DND-41 (cell line): ENCODE measurements at regions not wholly inside any gene's neighbourhood (a gene's known extent, or its start where the extent isn't known, plus 50 kb on each side); places are given as distances from the start of the nearest gene placed in this dataset.

Experiments
- ATAC-seq: fragments of 200-7000 bp; cut with Tn5 transposase; 3 replicates; pipeline ENCODE4 v1.9.1; 2021; ENCODE audit warnings: low read depth; ENCODE audit not compliant: insufficient read depth
- DNase-seq: peaks from one replicate; pipeline ENCODE4 v3.0.0-alpha.2; 2020
- H2AFZ ChIP-seq: 2 replicates; pipeline ENCODE4 v1.6.0; 2012; ENCODE audit warnings: low read depth, low read length
- H3K27ac ChIP-seq: 2 replicates; pipeline ENCODE4 v1.5.1; 2012; ENCODE audit warnings: low read length, inconsistent platforms
- H3K27me3 ChIP-seq: fragments of 200-600 bp; sonication (generic); 2 replicates; pipeline ENCODE4 v1.6.0; 2012; ENCODE audit warnings: low read length, mild to moderate bottlenecking, inconsistent platforms; ENCODE audit not compliant: insufficient read depth, poor library complexity
- H3K36me3 ChIP-seq: 2 replicates; pipeline ENCODE4 v1.5.1; 2012; ENCODE audit warnings: low read length, inconsistent platforms; ENCODE audit not compliant: insufficient read depth
- H3K4me1 ChIP-seq: 2 replicates; pipeline ENCODE4 v1.5.1; 2012; ENCODE audit warnings: mild to moderate bottlenecking, low read length; ENCODE audit not compliant: insufficient read depth
- H3K4me2 ChIP-seq: 2 replicates; pipeline ENCODE4 v1.6.0; 2012; ENCODE audit warnings: mild to moderate bottlenecking, moderate library complexity, low read length, inconsistent platforms; ENCODE audit not compliant: insufficient read depth
- H3K4me3 ChIP-seq, 2 experiments: fragments of 200-600 bp in 1 of 2; shearing (Covaris generic) in 1 of 2; 2 replicates each; pipeline ENCODE4 v1.5.1; 2012 to 2016; ENCODE audit warnings: inconsistent platforms in 2 of 2, low read length in 2 of 2, mild to moderate bottlenecking in 2 of 2, low read depth in 1 of 2, moderate library complexity in 1 of 2
- H3K79me2 ChIP-seq: 2 replicates; pipeline ENCODE4 v1.6.0; 2012; ENCODE audit warnings: low read length, inconsistent platforms; ENCODE audit not compliant: insufficient read depth
- H3K9ac ChIP-seq: 2 replicates; pipeline ENCODE4 v1.6.0; 2012; ENCODE audit warnings: low read depth, mild to moderate bottlenecking, inconsistent platforms, low read length, moderate library complexity
- H3K9me3 ChIP-seq: 2 replicates; pipeline ENCODE4 v1.5.1; 2012; ENCODE audit warnings: low read length, moderate library complexity, mild to moderate bottlenecking, inconsistent platforms; ENCODE audit not compliant: insufficient read depth, severe bottlenecking
- H4K20me1 ChIP-seq: 2 replicates; pipeline ENCODE4 v1.6.0; 2012; ENCODE audit warnings: low read length; ENCODE audit not compliant: insufficient read depth
- CTCF ChIP-seq: IDR thresholded peaks from 2 replicates; pipeline ENCODE4 v1.5.1; 2012; ENCODE audit warnings: borderline replicate concordance, low read length, moderate library complexity, mild to moderate bottlenecking; ENCODE audit not compliant: poor library complexity, severe bottlenecking; ENCODE audit errors: extremely low read depth
- EZH2 ChIP-seq: IDR thresholded peaks from 3 replicates; pipeline ENCODE4 v1.6.1; 2012; ENCODE audit warnings: borderline replicate concordance, low read depth, mild to moderate bottlenecking, moderate library complexity, low read length, inconsistent platforms; ENCODE audit not compliant: severe bottlenecking

GRCh38 chr10:36336315-36336714 lies 694.2 kb upstream of the FZD8 start:
- H3K27ac ChIP-seq, result no peak overlapping the region
- H3K4me2 ChIP-seq, result no peak overlapping the region
- no peak for ATAC-seq

GRCh38 chr10:36333446-36333845 lies 691.4 kb upstream of the FZD8 start:
- H3K27ac ChIP-seq, result no peak overlapping the region
- H3K79me2 ChIP-seq, result no peaks in the 10 kb centered on the region
- H3K9ac ChIP-seq, result no peak overlapping the region
- no peaks in the 10 kb centered on the region for H3K9me3 ChIP-seq
- H3K4me2 ChIP-seq, result no peak overlapping the region
- ATAC-seq (no peak), DNase-seq (no peak)
- H3K36me3 ChIP-seq, result no peaks in the 10 kb centered on the region
- TF ChIP-seq CTCF, result no peak
- no peak for TF ChIP-seq EZH2
- H4K20me1 ChIP-seq, result no peaks in the 10 kb centered on the region
- H3K4me3 ChIP-seq, result no peak overlapping the region
- no peaks in the 10 kb centered on the region for H3K27me3 ChIP-seq
- no peak overlapping the region for H2AFZ ChIP-seq
- no peaks in the 10 kb centered on the region for H3K4me1 ChIP-seq

More at GRCh38 chr10:36336315-36336714, 694.2 kb upstream of the FZD8 start:
- no peaks in the 10 kb centered on the region for H4K20me1 ChIP-seq
- no peak overlapping the region for H3K9ac ChIP-seq
- H2AFZ ChIP-seq, result no peak overlapping the region
- no peak for DNase-seq
- TF ChIP-seq EZH2, result no peak
- no peak for TF ChIP-seq CTCF
- no peak overlapping the region for H3K4me3 ChIP-seq
- H3K9me3 ChIP-seq, result no peaks in the 10 kb centered on the region
- no peaks in the 10 kb centered on the region for H3K4me1 ChIP-seq
- no peaks in the 10 kb centered on the region for H3K27me3 ChIP-seq
- H3K79me2 ChIP-seq, result no peaks in the 10 kb centered on the region
- H3K36me3 ChIP-seq, result no peaks in the 10 kb centered on the region

GRCh38 chr10:36332926-36333325 lies 690.8 kb upstream of the FZD8 start:
- H3K36me3 ChIP-seq, result no peaks in the 10 kb centered on the region
- H2AFZ ChIP-seq, result no peak overlapping the region
- no peaks in the 10 kb centered on the region for H3K9me3 ChIP-seq
- H3K4me2 ChIP-seq, result no peak overlapping the region
- ATAC-seq (no peak), DNase-seq (no peak)
- H3K4me1 ChIP-seq, result no peaks in the 10 kb centered on the region
- TF ChIP-seq CTCF (no peak), EZH2 (no peak)
- no peak overlapping the region for H3K4me3 ChIP-seq
- no peak overlapping the region for H3K27ac ChIP-seq
- H4K20me1 ChIP-seq, result no peaks in the 10 kb centered on the region
- H3K9ac ChIP-seq, result no peak overlapping the region
- no peaks in the 10 kb centered on the region for H3K27me3 ChIP-seq
- H3K79me2 ChIP-seq, result no peaks in the 10 kb centered on the region

- TF ChIP-seq EZH2 (no peak), CTCF (no peak)
- no peaks in the 10 kb centered on the region for H3K79me2 ChIP-seq
- no peak for ATAC-seq
These were observed 689.0 kb upstream of the FZD8 start for GRCh38 chr10:36331121-36331520.

More at GRCh38 chr10:36331121-36331520, 689.0 kb upstream of the FZD8 start:
- Histone ChIP-seq H3K36me3 (no peaks in the 10 kb centered on the region), H3K4me1 (no peaks in the 10 kb centered on the region), H3K27me3 (no peaks in the 10 kb centered on the region), H3K9ac (no peak overlapping the region), H3K27ac (no peak overlapping the region), H4K20me1 (no peaks in the 10 kb centered on the region), H3K4me3 (no peak overlapping the region), H3K9me3 (no peaks in the 10 kb centered on the region), H2AFZ (no peak overlapping the region), H3K4me2 (no peak overlapping the region)
- no peak for DNase-seq
